DLD1 (cell line): ENCODE measurements at regions not wholly inside any gene's neighbourhood (a gene's known extent, or its start where the extent isn't known, plus 50 kb on each side); places are given as distances from the start of the nearest gene placed in this dataset.

Source experiments
- in situ Hi-C: cut with HindIII; loops from 2 replicates; pipeline ENCODE4 v1.10.0; 2017; ENCODE audit warnings: low sequenced_read_pairs

- in situ Hi-C loops: no loop called here
Measured at GRCh38 chr4:22336822-22337221, 179.0 kb downstream of the ADGRA3 start.

- in situ Hi-C loops: no loop called here
Measured at GRCh38 chr4:22334155-22334554, 181.7 kb downstream of the ADGRA3 start.

GRCh38 chr4:22324422-22324821 is 191.4 kb downstream of the ADGRA3 start:
- in situ Hi-C loops: no loop called here

GRCh38 chr4:22323691-22324090 is 192.2 kb downstream of the ADGRA3 start:
- in situ Hi-C loops: no loop called here

GRCh38 chr4:22322996-22323395 is 192.9 kb downstream of the ADGRA3 start:
- in situ Hi-C loops: no loop called here

- in situ Hi-C loops: no loop called here
Measured at GRCh38 chr4:22315628-22316027, 200.2 kb downstream of the ADGRA3 start.

GRCh38 chr4:22313976-22314375 is 201.9 kb downstream of the ADGRA3 start:
- in situ Hi-C loops: no loop called here

- in situ Hi-C loops: no loop called here
Measured at GRCh38 chr4:22312113-22312512, 203.8 kb downstream of the ADGRA3 start.

GRCh38 chr4:22301253-22301652 is 214.6 kb downstream of the ADGRA3 start:
- in situ Hi-C loops: no loop called here

GRCh38 chr4:22299678-22300077 is 216.2 kb downstream of the ADGRA3 start:
- in situ Hi-C loops: no loop called here

GRCh38 chr4:22287631-22288030 is 228.2 kb downstream of the ADGRA3 start:
- in situ Hi-C loops: no loop called here

- in situ Hi-C loops: no loop called here
Measured at GRCh38 chr4:22268350-22269025, 247.4 kb downstream of the ADGRA3 start.

- in situ Hi-C loops: no loop called here
Measured at GRCh38 chr4:22264261-22264660, 251.6 kb downstream of the ADGRA3 start.

- in situ Hi-C loops: no loop called here
Measured at GRCh38 chr4:22253431-22253830, 262.4 kb downstream of the ADGRA3 start.

- in situ Hi-C loops: no loop called here
Measured at GRCh38 chr4:22246847-22247246, 269.0 kb downstream of the ADGRA3 start.

GRCh38 chr4:22245294-22245693 is 270.6 kb downstream of the ADGRA3 start:
- in situ Hi-C loops: no loop called here

GRCh38 chr4:22241415-22241814 is 274.5 kb downstream of the ADGRA3 start:
- in situ Hi-C loops: no loop called here

GRCh38 chr4:22240814-22241213 is 275.1 kb downstream of the ADGRA3 start:
- in situ Hi-C loops: no loop called here

- in situ Hi-C loops: no loop called here
Measured at GRCh38 chr4:22238742-22239141, 277.1 kb downstream of the ADGRA3 start.

GRCh38 chr4:22237846-22238494 is 277.9 kb downstream of the ADGRA3 start:
- in situ Hi-C loops: no loop called here

GRCh38 chr4:22237155-22237751 is 278.6 kb downstream of the ADGRA3 start:
- in situ Hi-C loops: no loop called here

GRCh38 chr4:22235698-22236097 is 280.2 kb downstream of the ADGRA3 start:
- in situ Hi-C loops: no loop called here
